HG02973 (cell line): ENCODE measurements at regions not wholly inside any gene's neighbourhood (a gene's known extent, or its start where the extent isn't known, plus 50 kb on each side); places are given as distances from the start of the nearest gene placed in this dataset.
"Not testable (repeated sequence)": the region's sequence is repeated elsewhere in the genome, so short reads cannot be mapped to it uniquely, and the experiment has no call there.

ENCODE experiments used
- ATAC-seq: cut with Tn5 transposase; IDR thresholded peaks from one replicate; pipeline ENCODE4 v1.9.1; 2021; ENCODE audit warnings: moderate library complexity; ENCODE audit not compliant: unreplicated experiment

DNA sequence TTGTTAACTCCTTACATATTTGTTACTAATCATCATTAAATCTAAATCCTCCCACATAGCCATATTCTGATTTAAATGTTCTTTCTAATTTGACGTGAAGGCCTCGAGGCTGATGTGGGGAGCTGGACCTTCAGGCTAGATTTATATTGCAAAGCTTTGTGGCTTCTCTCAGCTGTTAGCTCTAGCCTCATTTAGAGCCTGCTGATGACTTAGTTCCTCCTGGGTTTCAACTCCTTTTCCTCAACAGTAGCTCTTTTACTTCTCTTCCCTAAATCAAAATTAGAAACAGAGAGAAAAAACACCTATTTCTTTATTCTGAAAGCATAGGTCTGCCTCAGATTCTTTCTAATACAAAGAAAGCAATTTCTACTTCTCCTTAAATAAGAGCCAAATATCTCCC, 477.5 kb upstream of the CCDC196 start:
- ATAC-seq = no peak

DNA sequence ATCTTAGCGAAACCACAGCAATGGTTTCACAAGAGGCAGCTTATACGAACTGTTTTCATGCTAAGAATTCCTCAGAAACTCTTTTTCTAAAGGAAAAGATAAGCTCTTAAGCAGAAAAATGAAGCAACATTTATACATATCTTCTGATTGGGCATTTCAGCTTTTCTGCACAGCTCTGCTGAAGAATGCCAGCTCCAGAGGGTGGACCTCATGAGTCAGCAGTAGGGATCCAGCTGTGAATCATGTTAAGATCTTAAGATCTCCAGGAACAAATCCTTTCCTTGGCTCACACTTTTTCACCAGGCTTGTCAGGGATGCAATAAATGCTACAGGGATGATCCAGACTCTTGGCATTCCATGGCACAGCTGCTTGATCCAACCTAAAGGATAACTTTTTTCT, 477.1 kb upstream of the CCDC196 start:
- ATAC-seq = no peak

DNA sequence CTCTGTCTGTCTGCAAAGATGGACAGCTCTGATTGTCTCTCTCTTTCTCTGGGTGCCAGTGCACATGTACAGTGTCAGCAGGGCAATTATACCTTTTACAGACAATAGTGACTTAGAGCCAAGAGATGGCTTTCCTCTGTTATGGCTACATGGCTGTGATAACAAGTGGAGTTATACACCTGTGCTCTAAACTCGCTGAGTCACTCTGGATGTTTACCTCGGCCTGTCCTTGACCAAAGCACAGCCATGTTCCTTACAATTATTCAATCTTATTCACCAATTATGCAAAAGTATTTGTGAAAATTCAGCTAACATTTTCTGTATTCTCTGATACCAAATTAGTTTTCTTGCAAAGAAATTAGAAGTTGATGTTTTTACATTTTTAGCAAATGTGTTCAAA, 475.5 kb upstream of the CCDC196 start:
- no peak for ATAC-seq

DNA sequence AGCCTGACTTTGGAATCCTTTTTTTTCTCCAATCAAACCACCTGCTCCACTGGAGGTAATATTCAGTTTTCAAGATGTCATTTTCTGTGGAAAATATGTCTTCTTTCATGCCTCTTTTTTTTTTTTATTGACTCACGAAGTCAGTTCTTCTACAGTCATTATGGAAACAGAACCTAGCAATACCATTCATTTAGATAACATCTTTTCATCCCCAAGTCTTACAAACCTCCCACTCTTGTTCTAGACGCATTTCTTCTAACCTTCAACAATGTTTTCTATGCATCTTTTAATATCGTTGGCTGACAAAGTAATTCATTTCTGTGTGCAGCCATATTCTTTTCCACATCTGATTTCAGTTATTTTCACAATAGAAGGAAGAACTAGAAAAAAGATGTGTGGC, 474.3 kb upstream of the CCDC196 start:
- ATAC-seq = no peak

DNA sequence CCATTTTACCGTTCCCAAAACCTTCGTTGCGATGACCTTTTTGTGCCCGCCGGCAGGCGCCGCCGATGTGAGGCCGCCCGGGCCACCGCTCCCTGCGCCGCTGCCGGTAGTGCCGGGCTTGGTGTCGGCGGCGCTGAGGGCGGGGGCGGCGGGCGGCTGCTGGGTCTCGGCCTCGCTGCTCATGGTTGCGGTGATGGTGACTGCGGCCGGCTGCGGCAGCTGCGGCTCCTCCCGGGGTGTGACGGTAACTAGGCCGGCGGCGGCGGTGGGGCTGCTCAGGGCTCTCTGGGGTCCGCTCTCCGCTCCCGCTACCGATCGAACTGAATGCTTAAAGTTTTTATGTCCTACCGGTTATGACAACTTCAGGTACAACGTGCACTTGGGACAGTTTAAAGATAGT, 472.6 kb upstream of the CCDC196 start:
- ATAC-seq = not testable (repeated sequence)

DNA sequence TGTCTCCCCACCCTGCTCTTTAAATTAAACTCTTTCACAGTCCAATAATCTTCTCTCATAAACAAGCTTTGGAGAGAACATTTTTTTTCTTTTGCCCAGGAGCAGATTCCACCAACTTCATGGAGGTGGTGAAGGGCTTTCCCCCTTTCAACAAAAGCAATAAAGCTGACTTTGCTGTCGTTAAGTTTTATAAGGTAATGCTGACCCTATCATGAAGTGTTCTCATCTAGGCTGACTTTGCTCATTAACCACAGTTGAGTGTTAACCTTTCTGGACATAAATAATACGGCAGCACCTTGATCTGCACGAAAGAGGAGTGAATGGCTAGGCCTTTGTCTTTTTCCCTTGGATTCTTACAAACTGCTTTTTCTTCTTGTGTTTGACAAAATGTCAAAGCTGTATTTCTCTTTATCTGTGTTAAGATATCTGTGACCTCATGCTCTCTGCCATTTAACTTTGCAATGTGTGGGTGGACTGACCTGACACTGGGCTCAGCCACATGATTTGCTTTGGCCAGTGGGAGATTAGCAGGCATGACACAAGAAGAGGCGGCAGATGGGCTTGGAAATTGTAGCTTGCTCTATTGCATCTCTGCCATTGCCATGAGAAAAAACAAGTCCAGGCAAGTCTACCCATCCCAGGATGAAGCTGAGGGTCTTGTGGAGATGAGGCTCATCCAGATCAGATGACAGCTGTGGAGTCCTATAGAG, 470.9 kb upstream of the CCDC196 start:
- no peak for ATAC-seq

DNA sequence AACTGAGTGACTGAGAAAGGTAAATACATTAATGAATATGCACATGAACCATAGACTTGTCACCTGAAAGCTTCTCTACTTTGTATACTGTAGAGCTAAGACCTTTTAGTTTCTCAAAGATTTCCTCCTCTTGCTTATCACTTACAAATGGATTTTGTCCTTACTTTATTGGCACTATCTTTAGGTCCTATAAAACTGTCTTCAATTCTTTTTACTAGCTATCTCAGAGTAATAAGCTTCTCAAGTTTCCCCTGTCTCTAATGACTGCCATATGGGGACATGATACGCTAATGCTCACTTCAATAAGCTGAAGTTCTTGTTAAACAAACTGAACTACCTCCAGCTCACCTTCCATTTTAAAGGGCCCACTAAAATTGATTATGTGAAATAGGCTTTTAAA, 468.2 kb upstream of the CCDC196 start:
- no peak for ATAC-seq

DNA sequence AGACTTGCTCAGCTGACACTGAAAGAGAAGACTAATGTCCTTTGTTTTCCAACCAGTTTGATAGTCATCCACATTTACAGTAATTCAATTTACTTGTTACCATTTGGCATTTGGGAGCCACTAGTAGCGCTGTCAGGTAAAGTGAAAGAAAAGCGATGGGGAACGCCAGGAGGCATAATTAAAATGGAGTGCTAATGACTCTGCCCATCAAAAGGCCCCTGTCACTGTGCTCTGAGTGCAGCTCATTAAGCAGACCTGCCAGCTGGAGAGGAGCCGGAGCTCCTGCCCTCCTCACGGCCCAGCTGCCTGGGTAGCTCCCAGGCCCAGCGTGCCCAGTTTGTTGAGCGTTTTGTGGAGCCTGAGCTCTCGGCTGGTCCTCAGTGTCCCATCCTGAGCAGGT, 463.6 kb upstream of the CCDC196 start:
- ATAC-seq = no peak

DNA sequence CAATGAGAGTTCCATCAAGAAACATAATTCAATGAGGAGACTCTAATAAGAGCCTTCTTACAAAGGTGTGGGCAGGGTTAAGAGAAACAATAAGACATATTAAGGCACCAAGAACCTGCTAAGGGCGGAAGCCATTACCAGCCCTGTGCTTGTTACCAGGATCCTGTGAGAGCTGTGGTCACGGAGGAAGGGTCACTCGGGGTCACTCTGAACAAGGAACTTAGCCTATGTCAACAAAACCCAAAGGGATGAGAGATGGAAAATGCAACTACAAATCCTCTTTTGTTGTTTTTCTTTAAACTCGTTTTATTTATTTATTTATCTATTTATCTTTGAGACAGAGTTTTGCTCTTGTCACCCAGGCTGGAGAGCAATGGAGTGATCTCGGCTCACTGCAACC, 460.4 kb upstream of the CCDC196 start:
- no peak for ATAC-seq

DNA sequence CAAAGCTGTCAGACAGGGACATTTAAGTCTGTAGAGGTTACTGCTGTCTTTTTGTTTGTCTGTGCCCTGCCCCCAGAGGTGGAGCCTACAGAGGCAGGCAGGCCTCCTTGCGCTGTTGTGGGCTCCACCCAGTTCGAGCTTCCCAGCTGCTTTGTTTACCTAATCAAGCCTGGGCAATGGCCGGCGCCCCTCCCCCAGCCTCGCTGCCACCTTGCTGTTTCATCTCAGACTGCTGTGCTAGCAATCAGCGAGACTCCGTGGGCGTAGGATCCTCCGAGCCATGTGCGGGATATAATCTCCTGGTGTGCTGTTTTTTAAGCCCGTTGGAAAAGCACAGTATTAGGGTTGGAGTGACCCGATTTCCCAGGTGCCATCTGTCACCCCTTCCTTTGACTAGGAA, 454.2 kb upstream of the CCDC196 start:
- not testable (repeated sequence) for ATAC-seq

DNA sequence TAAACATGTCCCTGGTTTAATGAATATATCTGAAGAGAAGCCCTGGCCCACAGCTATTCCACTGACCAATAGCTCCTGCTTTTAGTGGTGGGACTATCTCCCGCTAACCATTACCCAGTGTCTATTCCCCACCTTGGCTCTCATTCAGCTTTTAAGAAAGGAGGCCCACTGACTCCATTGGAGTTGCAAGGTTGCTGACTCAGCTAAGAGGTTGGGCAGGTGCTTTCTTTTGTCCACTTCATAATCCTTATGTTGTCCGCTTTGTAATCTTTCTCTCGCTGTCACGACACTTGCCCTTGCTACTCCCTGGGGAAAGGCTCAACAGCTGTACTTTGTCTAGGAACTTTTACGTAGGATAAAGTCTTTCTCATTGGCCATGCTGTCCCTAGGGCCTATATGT, 453.4 kb upstream of the CCDC196 start:
- ATAC-seq = no peak

DNA sequence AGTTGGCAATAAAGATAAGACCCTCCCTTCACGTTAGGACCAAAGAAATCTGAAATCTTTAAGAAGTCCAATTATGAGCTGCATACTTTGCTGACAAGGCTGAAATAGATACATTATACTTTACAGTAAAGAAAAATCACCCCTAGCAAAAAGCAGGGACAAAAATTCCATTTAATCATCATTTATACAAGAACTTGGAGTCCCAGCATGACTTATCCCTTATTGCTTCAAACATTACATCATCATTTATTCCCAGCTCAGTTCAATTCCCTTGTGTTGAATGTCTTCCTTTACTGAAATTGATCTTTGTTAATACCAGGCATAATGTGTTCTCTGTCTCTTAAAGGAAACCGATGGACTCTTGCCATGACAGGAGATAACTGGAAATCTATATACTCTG, 449.6 kb upstream of the CCDC196 start:
- no peak for ATAC-seq

DNA sequence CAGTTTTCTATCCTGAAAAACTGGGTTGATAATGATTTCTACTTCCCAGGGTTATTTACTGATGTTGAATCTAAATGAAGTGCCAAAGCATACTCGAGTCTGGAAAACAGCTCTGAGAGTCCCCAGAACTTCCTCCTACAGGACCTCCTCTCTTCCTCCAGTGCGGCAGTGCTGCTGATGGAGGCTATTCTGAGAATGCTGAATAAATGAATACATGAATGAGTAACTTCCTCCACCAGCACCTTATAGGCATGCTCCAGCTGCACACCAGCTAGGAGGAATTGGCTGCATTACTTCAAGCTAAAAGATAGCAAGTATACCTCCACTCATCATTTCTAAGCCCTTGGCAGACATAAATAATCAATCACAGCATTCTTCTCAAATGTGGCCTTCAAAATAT, 448.8 kb upstream of the CCDC196 start:
- no peak for ATAC-seq

DNA sequence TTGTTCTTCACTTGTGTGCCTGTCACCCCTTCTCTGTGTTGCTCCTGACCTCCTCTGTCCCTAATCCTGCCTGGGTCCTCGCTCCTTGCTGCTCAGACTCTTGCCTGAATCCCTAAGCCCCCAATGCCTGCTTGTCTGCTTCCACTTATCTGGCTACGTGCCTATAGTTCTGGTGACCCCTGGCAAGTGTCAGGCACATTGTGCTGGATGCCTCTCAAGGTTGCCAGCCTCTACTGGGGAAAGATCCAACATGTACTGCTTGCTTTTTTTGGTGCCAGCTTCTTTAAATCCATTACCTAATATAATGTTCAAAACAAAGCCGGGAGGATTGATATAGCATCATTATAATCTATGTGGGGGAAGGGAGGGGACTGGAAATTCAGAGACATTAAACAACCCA, 448.0 kb upstream of the CCDC196 start:
- ATAC-seq = no peak

DNA sequence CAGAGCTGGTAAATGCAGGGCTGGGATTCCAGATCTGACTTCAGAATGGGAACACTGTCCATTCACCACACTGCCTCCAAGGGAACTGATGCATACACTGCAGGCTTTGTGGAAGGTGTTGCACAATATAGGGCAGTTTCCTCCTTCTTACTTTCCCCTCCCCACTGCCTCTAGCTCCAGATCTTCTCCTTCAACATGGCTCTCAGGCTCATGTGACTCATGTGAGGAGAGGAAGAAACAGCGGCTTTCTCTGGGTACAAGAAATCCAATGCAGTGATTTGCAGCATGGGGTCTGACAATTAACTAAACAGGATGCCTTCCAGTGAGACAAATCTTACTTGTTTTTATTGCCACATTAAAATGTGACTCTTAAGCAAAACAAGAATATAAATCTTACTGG, 447.6 kb upstream of the CCDC196 start:
- no peak for ATAC-seq

DNA sequence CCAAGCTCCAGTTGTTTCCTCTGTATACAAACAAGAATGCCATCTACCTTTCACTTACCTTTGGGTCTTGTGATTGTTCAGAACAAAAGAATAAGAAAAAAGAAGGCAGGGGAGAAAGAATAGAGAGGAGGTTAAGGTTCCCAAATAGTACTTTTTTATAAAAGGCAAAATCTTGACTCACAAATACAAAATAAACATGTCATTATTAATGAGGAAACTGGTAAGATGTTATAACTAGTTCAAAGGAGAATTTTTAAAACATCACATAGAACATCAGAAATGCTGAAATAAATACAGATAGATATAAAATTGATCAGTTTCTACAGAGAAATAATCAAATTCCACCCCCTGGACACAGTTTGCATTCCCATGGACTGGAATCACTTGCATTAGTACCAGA, 446.7 kb upstream of the CCDC196 start:
- no peak for ATAC-seq

DNA sequence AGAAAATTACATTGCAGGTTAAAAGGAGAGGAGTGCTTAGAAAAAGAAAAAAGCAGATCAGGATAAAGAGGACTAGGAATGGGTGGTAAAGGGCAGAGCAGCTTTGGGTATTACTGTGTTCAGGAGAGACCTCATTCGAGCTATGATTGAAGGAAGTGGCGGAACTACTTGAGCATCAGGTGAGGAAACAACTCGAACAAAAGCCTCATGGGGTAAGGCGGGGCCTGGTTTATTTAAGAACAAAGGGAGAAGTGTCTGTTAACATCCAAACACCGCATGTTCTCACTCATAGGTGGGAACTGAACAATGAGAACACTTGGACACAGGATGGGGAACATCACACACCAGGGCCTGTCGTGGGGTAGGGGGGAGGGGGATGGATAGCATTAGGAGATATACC, 444.6 kb upstream of the CCDC196 start:
- no peak for ATAC-seq

DNA sequence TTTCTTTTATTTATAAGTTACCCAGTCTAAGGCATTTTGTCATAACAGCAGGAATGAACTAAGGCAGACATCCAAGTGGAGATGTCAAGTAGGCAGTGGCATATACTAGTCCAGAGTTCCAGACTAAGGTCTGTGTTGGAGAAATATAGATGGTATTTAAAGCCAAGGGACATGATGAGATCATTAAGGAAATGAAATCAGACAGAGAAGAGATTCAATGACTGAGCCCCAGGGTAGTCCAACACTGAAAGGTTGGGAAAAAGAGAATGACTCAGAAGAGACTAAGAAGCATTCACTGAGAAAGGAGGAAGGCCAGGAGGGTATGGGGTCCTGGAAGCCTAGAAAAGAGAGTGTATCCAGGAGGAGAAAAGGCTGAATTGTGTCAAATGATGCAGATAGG, 442.2 kb upstream of the CCDC196 start:
- no peak for ATAC-seq

DNA sequence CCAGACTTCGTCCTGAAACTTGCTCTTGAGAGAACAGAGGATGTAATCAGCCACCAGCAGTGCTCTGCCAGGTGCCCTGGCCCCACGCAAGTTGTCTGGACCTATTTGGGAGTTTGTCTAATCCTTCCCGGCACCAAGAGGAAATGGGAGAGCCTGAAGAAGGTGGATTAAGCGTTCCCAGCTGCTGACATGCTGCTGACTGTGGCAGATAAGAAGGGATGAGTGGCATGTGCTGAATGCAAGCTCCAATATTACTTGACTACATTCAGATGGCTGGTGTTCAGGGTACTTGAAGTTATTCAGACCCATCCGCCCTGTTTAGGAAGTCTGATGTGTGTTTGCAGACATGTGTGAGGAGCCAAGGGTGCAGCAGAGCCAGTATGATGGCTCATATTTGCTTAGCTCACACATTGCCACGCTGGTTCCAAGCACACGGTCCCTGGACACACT, 440.6 kb upstream of the CCDC196 start:
- ATAC-seq = no peak

DNA sequence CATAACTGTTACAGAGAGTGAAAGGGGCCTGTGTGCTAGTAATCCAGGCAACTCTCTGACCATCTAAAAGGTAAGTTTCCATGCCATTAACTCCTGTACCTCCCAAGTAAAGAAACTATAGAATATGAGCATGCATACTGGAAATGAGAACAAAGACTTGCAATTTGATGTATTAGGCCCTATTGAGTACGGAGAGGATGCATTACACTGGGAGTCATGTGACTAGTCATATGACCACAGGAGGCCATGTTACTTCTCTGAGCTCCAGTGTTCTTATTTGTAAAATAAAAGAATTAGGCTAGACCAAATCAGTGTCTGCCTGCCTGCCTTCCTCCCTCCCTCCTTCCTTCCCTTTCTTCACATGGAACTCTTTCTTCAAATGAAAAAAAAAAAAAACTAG, 440.1 kb upstream of the CCDC196 start:
- ATAC-seq = no peak

DNA sequence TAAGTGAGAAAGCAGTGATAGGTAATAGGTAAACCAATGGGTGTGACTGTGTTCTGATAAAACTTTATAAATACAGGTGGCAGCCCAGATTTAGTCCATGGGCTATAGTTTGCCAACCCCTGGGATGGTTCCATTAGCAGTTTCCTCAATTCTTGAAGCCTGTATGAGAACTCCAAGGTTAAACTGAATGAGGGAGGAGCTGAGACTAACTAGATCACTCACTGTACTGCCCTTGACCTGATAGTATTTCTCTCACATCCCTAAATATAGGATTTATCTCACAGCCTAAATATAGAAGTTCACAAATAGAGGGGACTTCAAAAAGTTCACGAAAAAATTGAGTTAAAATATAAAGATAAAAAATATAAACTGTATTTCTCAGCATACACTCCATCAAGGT, 439.6 kb upstream of the CCDC196 start:
- no peak for ATAC-seq

DNA sequence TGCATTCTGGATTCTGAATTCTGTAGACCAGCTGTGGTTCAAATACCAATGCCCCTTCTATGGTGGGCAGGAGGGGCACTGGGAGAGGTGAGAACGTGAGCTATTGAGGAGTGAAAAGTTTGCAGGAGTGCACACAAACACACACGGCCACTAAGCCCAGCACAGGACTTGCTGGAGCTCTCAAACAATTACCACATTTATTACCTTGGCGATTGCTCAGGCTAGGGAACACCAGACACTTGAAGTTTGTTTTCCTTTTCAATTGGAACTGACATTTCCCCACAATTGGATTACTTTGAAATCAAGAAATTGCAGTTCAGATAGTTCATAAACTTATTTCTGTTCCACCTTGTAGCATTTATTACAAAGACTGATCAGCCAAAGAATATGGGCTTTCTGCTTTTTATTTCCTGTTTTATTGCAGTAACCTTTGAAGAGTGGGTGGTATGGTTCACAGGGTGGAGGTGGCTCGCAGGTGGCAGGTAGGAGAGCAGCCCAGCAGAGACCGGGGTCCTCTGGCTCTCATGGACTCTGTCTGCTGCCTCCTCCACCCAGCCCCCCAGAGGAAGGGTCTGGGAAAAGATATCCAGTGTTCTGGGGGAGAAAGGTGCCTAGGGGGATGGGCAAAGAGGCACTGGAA, 429.8 kb upstream of the CCDC196 start:
- ATAC-seq = no peak
